PC-3 (cell line): ENCODE measurements at regions not wholly inside any gene's neighbourhood (a gene's known extent, or its start where the extent isn't known, plus 50 kb on each side); places are given as distances from the start of the nearest gene placed in this dataset.

ENCODE experiments used
- ATAC-seq: fragments of 200-7000 bp; cut with Tn5 transposase; 2 replicates; pipeline ENCODE4 v1.9.1; 2020; ENCODE audit warnings: mild to moderate bottlenecking, moderate library complexity
- BruUV-seq: library from RNA; stranded (reverse); fragments of 400-500 nt; replicated peaks from 2 replicates; lab custom pipeline; 2021; lab: Mats Ljungman, UMichigan
- CTCF ChIA-PET: fragments of 300-600 bp; sonication (Branson Sonifier 250); formaldehyde crosslinking; loops from one replicate; lab custom pipeline; 2022; ENCODE audit warnings: antibody characterized with exemption; lab: Charles Lee
- POLR2A ChIA-PET: fragments of 300-600 bp; sonication (Branson Sonifier 250); formaldehyde crosslinking; loops from one replicate; lab custom pipeline; 2022; ENCODE audit warnings: antibody characterized with exemption; ENCODE audit not compliant: unreplicated experiment; lab: Charles Lee
- DNase-seq: peaks from one replicate; pipeline ENCODE4 v3.0.0-alpha.2; 2015
- H2AFZ ChIP-seq: fragments of 300-600 bp; sonication (generic); 2 replicates; pipeline ENCODE4 v1.6.0; 2016; ENCODE audit warnings: antibody characterized with exemption, low read length
- H3F3A ChIP-seq: fragments of 300-600 bp; sonication (generic); one replicate; pipeline ENCODE4 v1.6.0; 2017; ENCODE audit warnings: antibody characterized with exemption, low read length, control low read depth, mild to moderate bottlenecking; ENCODE audit not compliant: unreplicated experiment
- H3K27ac ChIP-seq: fragments of 300-600 bp; sonication (generic); 2 replicates; pipeline ENCODE4 v1.5.1; 2016; ENCODE audit warnings: mild to moderate bottlenecking, low read length
- H3K27me3 ChIP-seq: fragments of 300-600 bp; sonication (generic); 2 replicates; pipeline ENCODE4 v1.6.1; 2016; ENCODE audit warnings: low read length, mixed read lengths
- H3K36me3 ChIP-seq: fragments of 300-600 bp; sonication (generic); 2 replicates; pipeline ENCODE4 v1.6.1; 2016; ENCODE audit warnings: low read depth, mixed run types, low read length, mixed read lengths
- H3K4me1 ChIP-seq: fragments of 300-600 bp; sonication (generic); 2 replicates; pipeline ENCODE4 v1.5.1; 2016; ENCODE audit warnings: low read length; ENCODE audit not compliant: insufficient read depth
- H3K4me2 ChIP-seq: fragments of 300-600 bp; sonication (generic); 2 replicates; pipeline ENCODE4 v1.6.0; 2016; ENCODE audit warnings: low read length
- H3K4me3 ChIP-seq: fragments of 300-600 bp; sonication (generic); 2 replicates; pipeline ENCODE4 v1.5.1; 2016; ENCODE audit warnings: mild to moderate bottlenecking, low read length, mixed read lengths
- H3K79me2 ChIP-seq: fragments of 300-600 bp; sonication (generic); 2 replicates; pipeline ENCODE4 v1.6.1; 2017; ENCODE audit warnings: low read length, mixed read lengths
- H3K9ac ChIP-seq: fragments of 300-600 bp; sonication (generic); 2 replicates; pipeline ENCODE4 v1.6.0; 2016; ENCODE audit warnings: mild to moderate bottlenecking, low read length
- H3K9me2 ChIP-seq: fragments of 300-600 bp; sonication (generic); replicated peaks from 2 replicates; pipeline ENCODE4 v1.6.1; 2016; ENCODE audit warnings: mixed run types, low read length, mixed read lengths
- H3K9me3 ChIP-seq: fragments of 300-600 bp; sonication (generic); 2 replicates; pipeline ENCODE4 v1.6.1; 2016; ENCODE audit warnings: low read length, mixed read lengths
- H4K20me1 ChIP-seq: fragments of 300-600 bp; sonication (generic); 2 replicates; pipeline ENCODE4 v1.6.1; 2016; ENCODE audit warnings: low read length, mixed read lengths
- EZH2 ChIP-seq: fragments of 300-600 bp; sonication (generic); IDR thresholded peaks from one replicate; pipeline ENCODE4 v1.6.1; 2017; ENCODE audit warnings: antibody characterized with exemption, mild to moderate bottlenecking, low read length; ENCODE audit not compliant: unreplicated experiment
- EZH2phosphoT487 ChIP-seq: fragments of 300-600 bp; sonication (generic); IDR thresholded peaks from 2 replicates; pipeline ENCODE4 v1.6.1; 2018; ENCODE audit warnings: mild to moderate bottlenecking, antibody characterized with exemption, low read length, borderline replicate concordance
- intact Hi-C: fragments of 100-400 bp; cut with micrococcal nuclease; formaldehyde crosslinking; loops from 2 replicates; pipeline ENCODE4 v1.9.0; 2023
- TF ChIP-seq, protein P1 (sequence below): fragments of 300-600 bp; sonication (generic); conservative IDR thresholded peaks from 2 replicates; pipeline ENCODE4 v1.5.1; 2017; ENCODE audit warnings: antibody characterized with exemption, low read depth, mild to moderate bottlenecking, low read length

DNA sequence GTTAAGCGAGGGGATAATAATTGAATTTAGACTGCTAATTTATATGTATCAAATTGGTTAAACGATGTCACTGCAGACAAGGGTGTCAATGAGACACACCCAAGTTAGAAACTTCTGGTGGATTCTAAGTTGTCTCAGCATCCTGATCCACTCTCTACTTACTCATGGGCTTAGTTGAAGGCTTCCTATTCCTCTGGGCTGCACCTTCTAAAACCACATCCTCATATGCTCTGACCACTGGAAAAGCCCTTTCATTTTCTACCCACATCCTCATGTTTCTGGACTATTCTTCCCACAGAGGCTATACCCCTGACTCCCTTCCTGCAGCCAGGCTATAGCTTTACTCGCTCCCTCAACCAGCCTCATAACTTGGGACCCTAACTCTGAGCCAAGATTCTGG lies 493.8 kb downstream of the VRK1 start:
- no TSS peak for BruUV-seq
- intact Hi-C loops, result no loop called here
- Histone ChIP-seq H3F3A (no peaks in the 10 kb centered on the region), H3K9ac (no peak overlapping the region), H3K27ac (no peak overlapping the region), H3K9me2 (no peaks in the 10 kb centered on the region), H3K4me1 (no peaks in the 10 kb centered on the region), H3K79me2 (no peaks in the 10 kb centered on the region), H2AFZ (no peak overlapping the region), H3K9me3 (no peaks in the 10 kb centered on the region), H3K4me2 (no peak overlapping the region), H4K20me1 (no peaks in the 10 kb centered on the region), H3K36me3 (no peaks in the 10 kb centered on the region), H3K4me3 (no peak overlapping the region), H3K27me3 (peaks cover 66% of the 10 kb centered on the region)
- TF ChIP-seq, protein P1, sequence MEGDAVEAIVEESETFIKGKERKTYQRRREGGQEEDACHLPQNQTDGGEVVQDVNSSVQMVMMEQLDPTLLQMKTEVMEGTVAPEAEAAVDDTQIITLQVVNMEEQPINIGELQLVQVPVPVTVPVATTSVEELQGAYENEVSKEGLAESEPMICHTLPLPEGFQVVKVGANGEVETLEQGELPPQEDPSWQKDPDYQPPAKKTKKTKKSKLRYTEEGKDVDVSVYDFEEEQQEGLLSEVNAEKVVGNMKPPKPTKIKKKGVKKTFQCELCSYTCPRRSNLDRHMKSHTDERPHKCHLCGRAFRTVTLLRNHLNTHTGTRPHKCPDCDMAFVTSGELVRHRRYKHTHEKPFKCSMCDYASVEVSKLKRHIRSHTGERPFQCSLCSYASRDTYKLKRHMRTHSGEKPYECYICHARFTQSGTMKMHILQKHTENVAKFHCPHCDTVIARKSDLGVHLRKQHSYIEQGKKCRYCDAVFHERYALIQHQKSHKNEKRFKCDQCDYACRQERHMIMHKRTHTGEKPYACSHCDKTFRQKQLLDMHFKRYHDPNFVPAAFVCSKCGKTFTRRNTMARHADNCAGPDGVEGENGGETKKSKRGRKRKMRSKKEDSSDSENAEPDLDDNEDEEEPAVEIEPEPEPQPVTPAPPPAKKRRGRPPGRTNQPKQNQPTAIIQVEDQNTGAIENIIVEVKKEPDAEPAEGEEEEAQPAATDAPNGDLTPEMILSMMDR, result no peak
- TF ChIP-seq EZH2phosphoT487 (no peak), EZH2 (no peak)
- ChIA-PET CTCF (no interaction called here), POLR2A (no interaction called here)
- ATAC-seq, result peak; percentile 51
- DNase-seq, result no peak

DNA sequence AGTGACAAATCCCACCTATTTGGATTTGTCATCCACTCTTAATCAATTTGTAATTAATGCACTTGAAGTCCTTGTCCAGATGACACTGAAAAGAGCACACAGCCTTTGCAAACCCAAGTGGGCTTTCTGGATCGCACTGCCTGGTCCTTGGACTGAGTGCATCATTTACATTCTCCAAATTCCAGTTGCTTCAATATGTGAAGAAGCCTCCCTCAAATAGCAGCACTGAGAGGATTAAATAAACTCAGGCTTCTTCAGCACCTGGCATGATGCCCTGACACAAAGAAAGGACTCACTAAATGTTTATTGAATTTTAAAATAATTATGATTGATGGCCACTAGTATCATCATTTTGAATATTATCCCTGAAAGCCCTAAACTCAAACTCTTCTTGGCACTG lies 496.5 kb downstream of the VRK1 start:
- no TSS peak for BruUV-seq
- Histone ChIP-seq H3K36me3 (no peaks in the 10 kb centered on the region), H3K9me3 (no peaks in the 10 kb centered on the region), H3K79me2 (no peaks in the 10 kb centered on the region), H3K4me1 (no peaks in the 10 kb centered on the region), H3F3A (no peaks in the 10 kb centered on the region), H2AFZ (no peak overlapping the region), H4K20me1 (no peaks in the 10 kb centered on the region), H3K27ac (no peak overlapping the region), H3K9me2 (no peaks in the 10 kb centered on the region), H3K27me3 (peaks cover 85% of the 10 kb centered on the region), H3K9ac (no peak overlapping the region), H3K4me2 (no peak overlapping the region), H3K4me3 (no peak overlapping the region)
- ATAC-seq (no peak), DNase-seq (no peak)
- POLR2A ChIA-PET, result no interaction called here
- CTCF ChIA-PET, result no interaction called here
- TF ChIP-seq EZH2 (no peak), EZH2phosphoT487 (no peak)
- TF ChIP-seq, protein P1, result no peak
- intact Hi-C loops, result no loop called here

DNA sequence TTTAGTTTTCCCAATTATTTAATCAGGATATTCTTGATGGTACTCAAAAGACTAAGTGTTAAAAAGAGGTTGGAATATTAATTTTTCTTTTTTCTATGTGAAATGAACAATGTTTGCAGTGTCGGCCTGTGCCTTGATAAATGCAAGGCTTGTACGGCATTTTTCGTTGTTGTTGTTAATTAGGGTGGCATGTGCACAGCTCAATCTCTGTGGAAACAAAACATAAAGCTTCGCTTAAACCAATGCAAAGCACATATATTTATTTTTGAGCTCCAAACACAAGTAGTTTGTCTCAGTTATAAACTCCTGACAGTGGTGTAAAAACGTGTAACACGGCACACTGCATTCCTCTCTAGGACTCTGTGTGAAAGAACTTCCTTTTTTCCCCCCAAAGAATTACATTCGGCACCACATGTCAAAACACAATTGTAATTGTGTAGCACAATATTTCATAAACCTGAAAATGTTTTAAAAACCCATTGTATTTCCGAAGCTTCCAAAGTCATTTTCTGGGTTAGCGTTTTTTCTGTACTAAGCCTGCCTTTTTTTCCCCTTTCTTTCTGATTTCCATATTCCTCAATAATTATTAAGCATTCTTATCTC lies 498.0 kb downstream of the VRK1 start:
- no peaks in the 10 kb centered on the region for H4K20me1 ChIP-seq
- H3F3A ChIP-seq, result no peaks in the 10 kb centered on the region
- TF ChIP-seq, protein P1, result no peak
- TF ChIP-seq EZH2 (peak; percentile 90), EZH2phosphoT487 (peak; percentile 84)
- no peak overlapping the region for H3K27ac ChIP-seq
- H3K9me3 ChIP-seq, result no peaks in the 10 kb centered on the region
- no TSS peak for BruUV-seq
- H3K4me3 ChIP-seq, result no peak overlapping the region
- H3K36me3 ChIP-seq, result no peaks in the 10 kb centered on the region
- POLR2A ChIA-PET, result interaction anchor here (0.6 kb wide), 1 partner anchor 543 kb away, joined by 4 read pairs; no protein-coding TSS in a partner anchor
- intact Hi-C loops, result loop anchor here (5.0 kb wide), 1 partner anchor 53 kb away; no protein-coding TSS in a partner anchor
- CTCF ChIA-PET, result no interaction called here
- peaks cover 97% of the 10 kb centered on the region for H3K27me3 ChIP-seq
- H2AFZ ChIP-seq, result no peak overlapping the region
- H3K4me1 ChIP-seq, result no peaks in the 10 kb centered on the region
- no peak overlapping the region for H3K9ac ChIP-seq
- no peak for ATAC-seq
- no peaks in the 10 kb centered on the region for H3K9me2 ChIP-seq
- H3K79me2 ChIP-seq, result no peaks in the 10 kb centered on the region
- H3K4me2 ChIP-seq, result no peak overlapping the region
- no peak for DNase-seq
